Heart left ventricle (tissue), 16 donors: ENCODE measurements at regions not wholly inside any gene's neighbourhood (a gene's known extent, or its start where the extent isn't known, plus 50 kb on each side); places are given as distances from the start of the nearest gene placed in this dataset.

Source experiments
- ATAC-seq, 4 donors: fragments of 200-7000 bp; cut with Tn5 transposase; one replicate each; pipeline ENCODE4 v1.9.1; 2020 to 2022; ENCODE audit warnings: moderate library complexity in 4 of 4, mild to moderate bottlenecking in 3 of 4, moderate number of reproducible peaks in 1 of 4
- DNase-seq, 5 donors: peaks; one replicate each; pipeline ENCODE4 v3.0.0-alpha.2; 2020
- H3K27ac ChIP-seq, 12 donors: fragments of 200-600 bp; sonication (generic) in 4 of 12; one replicate each; pipeline versions ENCODE4 v1.5.0 to v1.8.0; 2016 to 2022; ENCODE audit warnings: mild to moderate bottlenecking in 2 of 12
- H3K27me3 ChIP-seq, 9 donors: fragments of 200-600 bp; sonication (generic) in 2 of 9; one replicate each; pipeline versions ENCODE4 v1.5.1 to v1.8.0; 2016 to 2022; ENCODE audit warnings: mild to moderate bottlenecking in 3 of 9
- H3K36me3 ChIP-seq, 9 donors: fragments of 200-600 bp; sonication (generic) in 2 of 9; one replicate each; pipeline versions ENCODE4 v1.5.0 to v1.8.0; 2018 to 2022; ENCODE audit warnings: mild to moderate bottlenecking in 2 of 9
- H3K4me1 ChIP-seq, 12 donors: fragments of 200-600 bp; sonication (generic) in 4 of 12; one replicate each; pipeline versions ENCODE4 v1.5.0 to v1.8.0; 2016 to 2022; ENCODE audit warnings: mild to moderate bottlenecking in 3 of 12
- H3K4me3 ChIP-seq, 12 donors: fragments of 200-600 bp; sonication (generic) in 4 of 12; one replicate each; pipeline versions ENCODE4 v1.5.0 to v1.8.0; 2017 to 2022; ENCODE audit warnings: mild to moderate bottlenecking in 9 of 12, moderate library complexity in 4 of 12
- H3K9me3 ChIP-seq, 12 donors: fragments of 200-600 bp; sonication (generic) in 4 of 12; one replicate each; pipeline versions ENCODE4 v1.5.0 to v1.8.0; 2016 to 2022; ENCODE audit warnings: mild to moderate bottlenecking in 1 of 12
- CTCF ChIP-seq, 12 donors: fragments of 200-600 bp; sonication (generic) in 4 of 12; IDR thresholded peaks; one replicate each; pipeline versions ENCODE4 v1.5.0 to v1.8.0; 2018 to 2022; ENCODE audit warnings: antibody characterized with exemption in 12 of 12, mild to moderate bottlenecking in 5 of 12
- POLR2A ChIP-seq, 2 donors: fragments of 450-650 bp; IDR thresholded peaks; one replicate each; pipeline ENCODE4 v1.6.1; 2017; ENCODE audit warnings: antibody characterized with exemption in 2 of 2, mild to moderate bottlenecking in 2 of 2, moderate library complexity in 2 of 2
- WGBS, 4 donors: extraction: QIAGEN DNeasy Blood & Tissue Kit in 2 of 4; methylation state at CpG; one replicate each; pipeline versions ENCODE4 v1.1.5 to v1.1.7; 2013 to 2018; 5-methylcytosine and 5-hydroxymethylcytosine counted together
- intact Hi-C, 10 donors: fragments of 100-400 bp; cut with DNase I; formaldehyde crosslinking; loops; one replicate each; pipeline versions ENCODE4 v1.11.1 to v1.14.2; 2022
- donor health status: ischemic (EF 13 %, LVEDD 7.1; RV severe dilation, severe dysfunction).
- donor health status: healthy with polysubstance abuse.
- donor health status: DM: no; HTN: yes; CAD: no.
- donor health status: DM: no; HTN: no; CAD: no.
- donor health status: ischemic (EF 25% LVEDD 6.9; RV normal size, moderate dysfunction).
- donor health status: ischemic (EF 25% LVEDD 5.7; RV mildly dilated, moderate dysfunction).
- donor health status: healthy.
- donor health status: DM: yes; HTN: yes; CAD: no.
- donor health status: ischemic (EF 35%, LVEDD 5.7; RV mildly dilated, moderate dysfunction).
- donor health status: nonischemic (EF 11% LVEDD 7.7; RV severe dilation, severe dysfunction).
- donor health status: DM: yes; HTN: yes; CAD: no.
- donor health status: PGD.
- donor health status: ischemic (EF 29% LVEDD 5.4; RV normal size, mild dysfunction).
- donor health status: nonischemic (EF 23%, LVEDD 6.1; RV moderate dilation, normal function).

GRCh38 chr4:155611501-155611900 lies 55.1 kb upstream of the GUCY1A1 start:
- WGBS, 4 donors, result 85 to 94% (median 93%) methylated on average over 4 of the region's 4 CpGs

GRCh38 chr4:155610143-155610542 lies 56.5 kb upstream of the GUCY1A1 start:
- Histone ChIP-seq H3K4me3 (no peak overlapping the region), H3K4me1 (peaks cover 0 to 19% (median 0%) of the 10 kb centered on the region in 12 donors), H3K27ac (peak overlapping the region in 1 of 12 donors; percentile 44), H3K27me3 (no peaks in the 10 kb centered on the region), H3K36me3 (no peaks in the 10 kb centered on the region), H3K9me3 (no peaks in the 10 kb centered on the region)
- intact Hi-C loops, result no loop called here
- TF ChIP-seq CTCF (IDR thresholded peaks at IDR 0.05) (no peak), POLR2A (IDR thresholded peaks at IDR 0.05) (no peak)
- 88 to 92% (median 91%) methylated on average over 5 of the region's 5 CpGs for WGBS, 4 donors
- DNase-seq (no peak), ATAC-seq (no peak)

More at GRCh38 chr4:155611501-155611900, 55.1 kb upstream of the GUCY1A1 start:
- peaks cover 0 to 32% (median 3%) of the 10 kb centered on the region in 12 donors for H3K4me1 ChIP-seq
- H3K27me3 ChIP-seq, result no peaks in the 10 kb centered on the region
- H3K4me3 ChIP-seq, result no peak overlapping the region
- intact Hi-C loops, result no loop called here
- no peak for TF ChIP-seq POLR2A (IDR thresholded peaks at IDR 0.05)
- no peak for TF ChIP-seq CTCF (IDR thresholded peaks at IDR 0.05)
- H3K36me3 ChIP-seq, result no peaks in the 10 kb centered on the region
- ATAC-seq, result no peak
- H3K9me3 ChIP-seq, result peaks cover 0 to 5% (median 0%) of the 10 kb centered on the region in 12 donors
- DNase-seq, result no peak
- no peak overlapping the region for H3K27ac ChIP-seq

GRCh38 chr4:155609455-155610059 lies 57.1 kb upstream of the GUCY1A1 start:
- intact Hi-C loops, result no loop called here
- Histone ChIP-seq H3K4me3 (no peak overlapping the region), H3K9me3 (no peaks in the 10 kb centered on the region), H3K27ac (peak overlapping the region in 3 of 12 donors; percentile 12 to 44 (median 19)), H3K27me3 (no peaks in the 10 kb centered on the region), H3K4me1 (peaks cover 0 to 18% (median 0%) of the 10 kb centered on the region in 12 donors), H3K36me3 (no peaks in the 10 kb centered on the region)
- ATAC-seq (no peak), DNase-seq (no peak)
- TF ChIP-seq CTCF (IDR thresholded peaks at IDR 0.05) (no peak), POLR2A (IDR thresholded peaks at IDR 0.05) (no peak)
- WGBS, 4 donors, result 93 to 98% (median 94%) methylated on average over 1 of the region's 1 CpG

- ATAC-seq, result peak in 2 of 4 donors; percentile 52 to 69
- H3K27ac ChIP-seq, result peak overlapping the region in 3 of 12 donors; percentile 12 to 53 (median 44)
- intact Hi-C loops, result no loop called here
Measured at GRCh38 chr4:155608225-155608885, 58.3 kb upstream of the GUCY1A1 start.

More at GRCh38 chr4:155608225-155608885, 58.3 kb upstream of the GUCY1A1 start:
- TF ChIP-seq CTCF (IDR thresholded peaks at IDR 0.05), result no peak
- no peak for TF ChIP-seq POLR2A (IDR thresholded peaks at IDR 0.05)
- Histone ChIP-seq H3K36me3 (no peaks in the 10 kb centered on the region), H3K9me3 (no peaks in the 10 kb centered on the region), H3K27me3 (no peaks in the 10 kb centered on the region), H3K4me3 (no peak overlapping the region), H3K4me1 (peaks cover 0 to 17% (median 0%) of the 10 kb centered on the region in 12 donors)
- DNase-seq, result peak in 2 of 5 donors; percentile 31 to 32
- WGBS, 4 donors, result 53 to 65% (median 54%) methylated on average over 3 of the region's 3 CpGs
